ENCODE measurements at regions not wholly inside any gene's neighbourhood (a gene's known extent, or its start where the extent isn't known, plus 50 kb on each side); places are given as distances from the start of the nearest gene placed in this dataset.
"Not testable (repeated sequence)": the region's sequence is repeated elsewhere in the genome, so short reads cannot be mapped to it uniquely, and the experiment has no call there.

DNA sequence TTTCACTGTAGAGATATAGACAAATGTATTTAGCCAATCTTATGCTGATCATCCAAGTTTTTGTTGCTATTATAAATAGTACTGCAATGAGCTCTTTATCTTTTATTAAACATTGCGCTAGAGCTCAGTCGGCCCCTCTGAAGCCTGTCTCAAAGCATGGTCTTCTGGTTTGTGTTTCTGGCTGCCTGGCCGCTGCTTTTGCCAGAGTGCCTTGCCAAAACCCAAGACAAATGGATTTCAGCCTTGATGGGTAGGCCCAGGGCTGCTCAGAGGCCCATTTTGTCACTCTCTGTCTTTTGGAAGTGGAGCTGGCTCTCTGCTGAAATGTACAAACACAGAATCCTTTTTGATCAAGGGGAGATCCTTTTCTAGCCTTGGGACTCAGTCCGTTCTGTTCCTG is 102.9 kb upstream of the KCNG1 start:
- Histone ChIP-seq H3K4me3 (ENCODE audit: low read length) (no peak overlapping the region), H3K27ac (ENCODE audit: low read depth, low read length) (no peak overlapping the region), H3K9me3 (ENCODE audit: control insufficient read depth, low read length) (no peaks in the 10 kb centered on the region), H3K36me3 (ENCODE audit: control insufficient read depth, insufficient read depth, low read length) (no peaks in the 10 kb centered on the region), H3K4me1 (ENCODE audit: control insufficient read depth, insufficient read depth, low read length) (peaks cover 14% of the 10 kb centered on the region), H3K9ac (ENCODE audit: extremely low read depth, low read length, poor library complexity, severe bottlenecking) (no peak overlapping the region), H3K27me3 (ENCODE audit: control insufficient read depth, insufficient read depth, low read length, poor library complexity, severe bottlenecking) (no peaks in the 10 kb centered on the region)
- Mint-ChIP-seq H3K9me3 (no peaks in the 10 kb centered on the region), H3K4me1 (peaks cover 36% of the 10 kb centered on the region), H3K4me3 (no peak overlapping the region), H3K36me3 (ENCODE audit: low read depth) (no peaks in the 10 kb centered on the region), H3K27ac (no peak overlapping the region), H3K27me3 (ENCODE audit: insufficient read depth) (no peaks in the 10 kb centered on the region)
- TF ChIP-seq CTCF (conservative IDR thresholded peaks at IDR 0.05) = no peak
- DNase-seq = no peak
- WGBS, 2 experiments (ENCODE audit: insufficient coverage in 1 of 2, insufficient read length in 1 of 2) = 90 to 96% methylated on average over 2 to 4 of the region's 4 CpGs

DNA sequence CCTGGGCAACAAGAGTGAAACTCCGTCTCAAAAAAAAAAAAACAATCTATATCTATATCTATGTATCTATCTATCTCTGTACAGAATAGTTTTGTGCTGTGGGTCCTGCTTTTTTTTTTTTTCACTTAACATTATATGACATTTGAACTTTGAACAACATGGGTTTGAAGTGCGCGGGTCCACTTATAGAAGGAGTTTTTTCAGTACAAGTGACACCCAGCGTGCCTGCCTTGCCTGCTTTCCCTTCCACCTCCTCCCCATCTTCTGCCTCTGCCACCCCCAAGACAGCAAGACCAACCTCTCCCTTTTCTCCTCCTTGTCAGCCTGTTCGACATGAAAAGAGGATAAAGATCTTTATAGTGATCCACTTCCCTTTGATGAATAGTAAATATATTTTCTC is 102.2 kb upstream of the KCNG1 start:
- 98 to 100% methylated on average over 2 to 3 of the region's 5 CpGs for WGBS, 2 experiments (ENCODE audit: insufficient coverage in 1 of 2, insufficient read length in 1 of 2)
- H3K4me1 ChIP-seq (ENCODE audit: control insufficient read depth, insufficient read depth, low read length) = peaks cover 16% of the 10 kb centered on the region
- no peak overlapping the region for H3K4me3 Mint-ChIP-seq
- DNase-seq = no peak
- H3K4me3 ChIP-seq (ENCODE audit: low read length) = no peak overlapping the region
- no peak overlapping the region for H3K27ac ChIP-seq (ENCODE audit: low read depth, low read length)
- no peaks in the 10 kb centered on the region for H3K27me3 Mint-ChIP-seq (ENCODE audit: insufficient read depth)
- H3K27ac Mint-ChIP-seq = no peak overlapping the region
- H3K9me3 Mint-ChIP-seq = no peaks in the 10 kb centered on the region
- H3K9me3 ChIP-seq (ENCODE audit: control insufficient read depth, low read length) = no peaks in the 10 kb centered on the region
- H3K4me1 Mint-ChIP-seq = peaks cover 37% of the 10 kb centered on the region
- H3K36me3 Mint-ChIP-seq (ENCODE audit: low read depth) = no peaks in the 10 kb centered on the region
- H3K27me3 ChIP-seq (ENCODE audit: control insufficient read depth, insufficient read depth, low read length, poor library complexity, severe bottlenecking) = no peaks in the 10 kb centered on the region
- H3K9ac ChIP-seq (ENCODE audit: extremely low read depth, low read length, poor library complexity, severe bottlenecking) = no peak overlapping the region
- no peaks in the 10 kb centered on the region for H3K36me3 ChIP-seq (ENCODE audit: control insufficient read depth, insufficient read depth, low read length)
- TF ChIP-seq CTCF (conservative IDR thresholded peaks at IDR 0.05) = no peak

DNA sequence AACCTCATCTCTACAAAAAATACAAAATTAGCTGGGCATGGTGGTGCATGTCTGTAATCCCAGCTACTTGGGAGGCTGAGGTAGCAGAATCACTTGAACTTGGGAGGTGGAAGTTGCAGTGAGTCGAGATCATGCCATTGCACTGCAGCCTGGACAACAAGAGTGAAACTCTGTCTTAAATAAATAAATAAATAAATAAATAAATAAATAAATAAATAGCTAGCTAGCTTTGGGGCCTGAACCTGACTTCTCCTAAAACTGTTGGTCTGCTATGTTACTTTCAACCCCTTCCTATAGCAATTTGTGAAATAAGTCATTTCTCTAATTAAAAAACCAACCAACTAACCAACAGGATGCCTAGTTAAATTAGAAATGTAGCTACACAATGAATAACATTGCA is 101.0 kb upstream of the KCNG1 start:
- DNase-seq; H3K27ac ChIP-seq (ENCODE audit: low read depth, low read length); H3K36me3 Mint-ChIP-seq (ENCODE audit: low read depth); H3K27ac Mint-ChIP-seq; H3K4me3 ChIP-seq (ENCODE audit: low read length); H3K27me3 Mint-ChIP-seq (ENCODE audit: insufficient read depth); H3K9me3 ChIP-seq (ENCODE audit: control insufficient read depth, low read length); H3K9ac ChIP-seq (ENCODE audit: extremely low read depth, low read length, poor library complexity, severe bottlenecking); H3K4me3 Mint-ChIP-seq; H3K9me3 Mint-ChIP-seq; H3K36me3 ChIP-seq (ENCODE audit: control insufficient read depth, insufficient read depth, low read length); H3K27me3 ChIP-seq (ENCODE audit: control insufficient read depth, insufficient read depth, low read length, poor library complexity, severe bottlenecking): not testable (repeated sequence)
- peaks cover 38% of the 10 kb centered on the region for H3K4me1 Mint-ChIP-seq
- H3K4me1 ChIP-seq (ENCODE audit: control insufficient read depth, insufficient read depth, low read length) = peaks cover 16% of the 10 kb centered on the region
- 100% methylated on average over 1 of the region's 1 CpG; no CpG with 5 or more reads in 1 of the 2 experiments for WGBS, 2 experiments (ENCODE audit: insufficient coverage in 1 of 2, insufficient read length in 1 of 2)

GRCh38 chr20:51122931-51123658 is 100.2 kb upstream of the KCNG1 start:
- no peaks in the 10 kb centered on the region for H3K9me3 ChIP-seq (ENCODE audit: control insufficient read depth, low read length)
- no peak overlapping the region for H3K9ac ChIP-seq (ENCODE audit: extremely low read depth, low read length, poor library complexity, severe bottlenecking)
- no peak overlapping the region for H3K27ac Mint-ChIP-seq
- H3K36me3 ChIP-seq (ENCODE audit: control insufficient read depth, insufficient read depth, low read length) = no peaks in the 10 kb centered on the region
- peaks cover 18% of the 10 kb centered on the region for H3K4me1 ChIP-seq (ENCODE audit: control insufficient read depth, insufficient read depth, low read length)
- no peaks in the 10 kb centered on the region for H3K9me3 Mint-ChIP-seq
- H3K4me3 ChIP-seq (ENCODE audit: low read length) = no peak overlapping the region
- no peaks in the 10 kb centered on the region for H3K27me3 Mint-ChIP-seq (ENCODE audit: insufficient read depth)
- no peak overlapping the region for H3K27ac ChIP-seq (ENCODE audit: low read depth, low read length)
- H3K27me3 ChIP-seq (ENCODE audit: control insufficient read depth, insufficient read depth, low read length, poor library complexity, severe bottlenecking) = no peaks in the 10 kb centered on the region
- peaks cover 44% of the 10 kb centered on the region for H3K4me1 Mint-ChIP-seq
- TF ChIP-seq CTCF (conservative IDR thresholded peaks at IDR 0.05) = no peak
- H3K4me3 Mint-ChIP-seq = no peak overlapping the region
- DNase-seq = no peak
- WGBS, 2 experiments (ENCODE audit: insufficient coverage in 1 of 2, insufficient read length in 1 of 2) = 87 to 88% methylated on average over 6 to 7 of the region's 7 CpGs
- no peaks in the 10 kb centered on the region for H3K36me3 Mint-ChIP-seq (ENCODE audit: low read depth)

Measured in endodermal cell (in vitro differentiated cells).